Right lobe of liver (tissue), 4 donors: ENCODE measurements at regions not wholly inside any gene's neighbourhood (a gene's known extent, or its start where the extent isn't known, plus 50 kb on each side); places are given as distances from the start of the nearest gene placed in this dataset.

Source experiments
- POLR2A ChIP-seq: fragments of 450-650 bp; IDR thresholded peaks from one replicate; pipeline ENCODE4 v1.6.1; 2017; ENCODE audit warnings: antibody characterized with exemption, mild to moderate bottlenecking
- TF ChIP-seq, protein P1 (sequence below), 4 donors: fragments of 200-600 bp in 3 of 4; fragments of 450-650 bp in 1 of 4; IDR thresholded peaks; one replicate each; pipeline versions ENCODE4 v1.5.1 to v1.8.0; 2016 to 2022; ENCODE audit warnings: antibody characterized with exemption in 4 of 4, mild to moderate bottlenecking in 2 of 4
- donor health status: DM: no; HTN: no; CAD: no.
- donor health status: DM: no; HTN: no; CAD: no.
- donor health status: DM: no; HTN: yes; CAD: no.

DNA sequence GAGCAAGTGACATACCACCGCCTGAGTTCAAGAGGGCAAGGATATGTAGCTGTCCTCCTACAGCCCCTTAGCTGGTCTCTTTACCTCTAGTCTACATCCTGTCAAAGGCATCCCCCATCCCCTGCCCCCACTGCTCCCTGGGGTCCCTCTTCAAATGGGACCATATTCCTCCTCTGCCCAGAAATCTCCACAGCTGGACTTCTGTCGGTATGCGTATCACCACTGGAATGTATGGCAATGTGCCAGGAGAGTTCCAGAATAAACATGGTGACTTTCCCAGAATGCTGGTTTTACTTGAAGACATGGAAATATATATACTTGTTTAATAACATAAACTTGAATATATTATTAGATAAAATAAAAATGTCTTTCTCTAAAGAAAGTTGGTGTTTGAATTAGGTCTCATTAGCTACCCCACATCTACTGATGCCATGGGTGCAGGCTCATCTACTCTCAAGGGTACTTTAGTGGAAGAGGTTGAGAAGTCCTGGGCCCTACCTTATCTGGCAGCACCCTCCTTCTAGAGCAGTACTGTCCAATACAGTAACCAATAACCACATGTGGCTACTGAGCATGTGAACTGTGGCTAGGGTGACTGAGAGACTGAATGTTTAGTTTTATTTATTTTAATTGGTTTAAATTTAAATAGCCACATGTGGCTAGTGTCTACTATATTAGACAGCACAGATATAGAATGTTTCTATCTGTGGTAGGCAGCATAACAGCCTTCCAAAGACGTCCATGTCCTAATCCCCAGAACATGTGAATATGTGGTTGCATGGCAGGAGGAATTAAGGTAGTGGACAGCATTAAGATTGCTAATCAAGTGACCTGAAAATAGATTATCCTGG is 181.7 kb upstream of the SLC30A5 start:
- TF ChIP-seq, protein P1, sequence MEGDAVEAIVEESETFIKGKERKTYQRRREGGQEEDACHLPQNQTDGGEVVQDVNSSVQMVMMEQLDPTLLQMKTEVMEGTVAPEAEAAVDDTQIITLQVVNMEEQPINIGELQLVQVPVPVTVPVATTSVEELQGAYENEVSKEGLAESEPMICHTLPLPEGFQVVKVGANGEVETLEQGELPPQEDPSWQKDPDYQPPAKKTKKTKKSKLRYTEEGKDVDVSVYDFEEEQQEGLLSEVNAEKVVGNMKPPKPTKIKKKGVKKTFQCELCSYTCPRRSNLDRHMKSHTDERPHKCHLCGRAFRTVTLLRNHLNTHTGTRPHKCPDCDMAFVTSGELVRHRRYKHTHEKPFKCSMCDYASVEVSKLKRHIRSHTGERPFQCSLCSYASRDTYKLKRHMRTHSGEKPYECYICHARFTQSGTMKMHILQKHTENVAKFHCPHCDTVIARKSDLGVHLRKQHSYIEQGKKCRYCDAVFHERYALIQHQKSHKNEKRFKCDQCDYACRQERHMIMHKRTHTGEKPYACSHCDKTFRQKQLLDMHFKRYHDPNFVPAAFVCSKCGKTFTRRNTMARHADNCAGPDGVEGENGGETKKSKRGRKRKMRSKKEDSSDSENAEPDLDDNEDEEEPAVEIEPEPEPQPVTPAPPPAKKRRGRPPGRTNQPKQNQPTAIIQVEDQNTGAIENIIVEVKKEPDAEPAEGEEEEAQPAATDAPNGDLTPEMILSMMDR (IDR thresholded peaks at IDR 0.05): no peak
- no peak for TF ChIP-seq POLR2A
